ENCODE measurements at regions not wholly inside any gene's neighbourhood (a gene's known extent, or its start where the extent isn't known, plus 50 kb on each side); places are given as distances from the start of the nearest gene placed in this dataset.

DNA sequence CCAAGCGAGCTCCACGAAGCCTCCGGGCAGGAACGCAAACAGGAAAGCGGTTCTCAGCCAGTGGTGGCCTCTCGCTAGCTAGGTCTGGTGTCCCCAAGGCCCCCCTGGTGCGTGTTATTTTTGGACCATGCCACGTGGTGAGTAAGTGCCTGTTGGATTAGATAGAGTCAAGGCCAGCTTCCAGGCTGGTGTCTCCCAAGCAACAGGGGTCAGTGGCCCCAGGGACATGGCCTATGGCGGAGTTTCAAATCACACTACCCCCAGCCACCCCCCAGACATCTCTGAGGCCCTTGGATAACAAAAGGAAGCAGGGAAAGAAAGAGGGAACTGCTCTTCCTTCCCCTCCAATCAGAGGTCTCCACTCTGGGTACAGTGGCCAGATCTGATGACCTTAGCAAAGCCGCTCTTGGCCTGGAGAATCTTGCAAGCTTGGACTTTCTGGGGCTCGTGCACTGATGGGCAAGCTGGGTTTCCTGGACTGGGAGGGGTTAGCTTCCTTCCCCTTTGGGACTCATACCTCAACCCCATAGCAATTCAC is 58.2 kb downstream of the MAF start (continued):
- TF ChIP-seq NANOG (IDR thresholded peaks at IDR 0.05; ENCODE audit: insufficient read depth, low read depth, low read length, poor library complexity, severe bottlenecking) (no peak), CREB1 (IDR thresholded peaks at IDR 0.05) (no peak)

Measured in H1 (cell line).